ENCODE measurements at regions not wholly inside any gene's neighbourhood (a gene's known extent, or its start where the extent isn't known, plus 50 kb on each side); places are given as distances from the start of the nearest gene placed in this dataset.
A peak's percentile ranks its signal among the peaks of the same experiment; 100 is the strongest.

- intact Hi-C loops (cut with micrococcal nuclease; ENCODE audit: unreplicated experiment) (no loop called here), in situ Hi-C loops (cut with HindIII; ENCODE audit: extremely low pct_ligation_motif_present, low pct_unique_long_range_greater_than_20kb) (no loop called here)
- no peak overlapping the region for H3K9ac ChIP-seq (ENCODE audit: insufficient read depth, low read depth, low read length)
- H3K4me1 ChIP-seq (ENCODE audit: insufficient read depth, low read length): no peaks in the 10 kb centered on the region
- 20% methylated on average over 4 of the region's 4 CpGs for WGBS (ENCODE audit: low lambda C conversion rate)
- CTCF ChIA-PET (ENCODE audit: low intra/inter-chr PET ratio, low total read pairs): no interaction called here
- no peak overlapping the region for H3K27ac ChIP-seq (ENCODE audit: extremely low read length, insufficient read depth, low read length)
- H3K4me2 ChIP-seq (ENCODE audit: low read depth, low read length): no peak overlapping the region
- no peaks in the 10 kb centered on the region for H3K27me3 ChIP-seq (ENCODE audit: control insufficient read depth in 1 of 2, insufficient read depth in 2 of 2, low read length in 2 of 2)
- H3K9me3 ChIP-seq (ENCODE audit: low read length): no peaks in the 10 kb centered on the region
- FAIRE-seq: no peak
- BruUV-seq (replicated peaks): no TSS peak
- no peak overlapping the region for H2AFZ ChIP-seq (ENCODE audit: low read length)
- no peak for DNase-seq (ENCODE audit: low spot score)
- no peaks in the 10 kb centered on the region for H4K20me1 ChIP-seq (ENCODE audit: insufficient read depth, low read length)
- ATAC-seq: peak; percentile 76
- POLR2A ChIA-PET: no interaction called here
- no peak overlapping the region for H3K4me3 ChIP-seq (replicated peaks in 1 of 3; ENCODE audit: insufficient read depth in 1 of 3, low read depth in 2 of 3, low read length in 3 of 3)
- H3K36me3 ChIP-seq (replicated peaks in 1 of 2; ENCODE audit: control insufficient read depth in 1 of 2, insufficient read depth in 2 of 2, low read length in 2 of 2): no peaks in the 10 kb centered on the region
- H3K79me2 ChIP-seq (ENCODE audit: insufficient read depth, low read length): no peaks in the 10 kb centered on the region
- no peak for TF ChIP-seq HNF4A (CRISPR knock-in tag; IDR thresholded peaks at IDR 0.05)
- TF ChIP-seq ZNF382 (CRISPR knock-in tag; IDR thresholded peaks at IDR 0.05; ENCODE audit: borderline replicate concordance): no peak
- TF ChIP-seq ZNF512B (CRISPR knock-in tag; IDR thresholded peaks at IDR 0.05; ENCODE audit: borderline replicate concordance): no peak
- no peak for TF ChIP-seq POGK (CRISPR knock-in tag; conservative IDR thresholded peaks at IDR 0.05)
- TF ChIP-seq PREB (CRISPR knock-in tag; IDR thresholded peaks at IDR 0.05): no peak
- TF ChIP-seq, protein P1, sequence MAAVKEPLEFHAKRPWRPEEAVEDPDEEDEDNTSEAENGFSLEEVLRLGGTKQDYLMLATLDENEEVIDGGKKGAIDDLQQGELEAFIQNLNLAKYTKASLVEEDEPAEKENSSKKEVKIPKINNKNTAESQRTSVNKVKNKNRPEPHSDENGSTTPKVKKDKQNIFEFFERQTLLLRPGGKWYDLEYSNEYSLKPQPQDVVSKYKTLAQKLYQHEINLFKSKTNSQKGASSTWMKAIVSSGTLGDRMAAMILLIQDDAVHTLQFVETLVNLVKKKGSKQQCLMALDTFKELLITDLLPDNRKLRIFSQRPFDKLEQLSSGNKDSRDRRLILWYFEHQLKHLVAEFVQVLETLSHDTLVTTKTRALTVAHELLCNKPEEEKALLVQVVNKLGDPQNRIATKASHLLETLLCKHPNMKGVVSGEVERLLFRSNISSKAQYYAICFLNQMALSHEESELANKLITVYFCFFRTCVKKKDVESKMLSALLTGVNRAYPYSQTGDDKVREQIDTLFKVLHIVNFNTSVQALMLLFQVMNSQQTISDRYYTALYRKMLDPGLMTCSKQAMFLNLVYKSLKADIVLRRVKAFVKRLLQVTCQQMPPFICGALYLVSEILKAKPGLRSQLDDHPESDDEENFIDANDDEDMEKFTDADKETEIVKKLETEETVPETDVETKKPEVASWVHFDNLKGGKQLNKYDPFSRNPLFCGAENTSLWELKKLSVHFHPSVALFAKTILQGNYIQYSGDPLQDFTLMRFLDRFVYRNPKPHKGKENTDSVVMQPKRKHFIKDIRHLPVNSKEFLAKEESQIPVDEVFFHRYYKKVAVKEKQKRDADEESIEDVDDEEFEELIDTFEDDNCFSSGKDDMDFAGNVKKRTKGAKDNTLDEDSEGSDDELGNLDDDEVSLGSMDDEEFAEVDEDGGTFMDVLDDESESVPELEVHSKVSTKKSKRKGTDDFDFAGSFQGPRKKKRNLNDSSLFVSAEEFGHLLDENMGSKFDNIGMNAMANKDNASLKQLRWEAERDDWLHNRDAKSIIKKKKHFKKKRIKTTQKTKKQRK (IDR thresholded peaks at IDR 0.05; ENCODE audit: low read length): no peak
- no peak for TF ChIP-seq TOE1 (CRISPR knock-in tag; IDR thresholded peaks at IDR 0.05)
- no peak for TF ChIP-seq HNRNPUL1 (IDR thresholded peaks at IDR 0.05; ENCODE audit: low read depth, low read length)
- TF ChIP-seq, protein P2, sequence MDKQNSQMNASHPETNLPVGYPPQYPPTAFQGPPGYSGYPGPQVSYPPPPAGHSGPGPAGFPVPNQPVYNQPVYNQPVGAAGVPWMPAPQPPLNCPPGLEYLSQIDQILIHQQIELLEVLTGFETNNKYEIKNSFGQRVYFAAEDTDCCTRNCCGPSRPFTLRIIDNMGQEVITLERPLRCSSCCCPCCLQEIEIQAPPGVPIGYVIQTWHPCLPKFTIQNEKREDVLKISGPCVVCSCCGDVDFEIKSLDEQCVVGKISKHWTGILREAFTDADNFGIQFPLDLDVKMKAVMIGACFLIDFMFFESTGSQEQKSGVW (CRISPR knock-in tag; IDR thresholded peaks at IDR 0.05; ENCODE audit: borderline replicate concordance): no peak
- TF ChIP-seq NR2F2 (IDR thresholded peaks at IDR 0.05; ENCODE audit: borderline replicate concordance, low read depth): no peak
- TF ChIP-seq ZFP37 (CRISPR knock-in tag; IDR thresholded peaks at IDR 0.05; ENCODE audit: borderline replicate concordance): no peak
- no peak for TF ChIP-seq ZNF570 (CRISPR knock-in tag; IDR thresholded peaks at IDR 0.05; ENCODE audit: borderline replicate concordance)
- no peak for TF ChIP-seq ZNF770 (CRISPR knock-in tag; IDR thresholded peaks at IDR 0.05)
Observed at GRCh38 chr2:66058675-66059074, 376.2 kb upstream of the MEIS1 start.
